ENCODE measurements at regions not wholly inside any gene's neighbourhood (a gene's known extent, or its start where the extent isn't known, plus 50 kb on each side); places are given as distances from the start of the nearest gene placed in this dataset.

GRCh38 chr12:85369365-85370154 is 89.5 kb downstream of the ALX1 start:
- no peak for DNase-seq (ENCODE audit: extremely low read depth, low read depth)
- TF ChIP-seq CTCF (IDR thresholded peaks at IDR 0.05; ENCODE audit: low read depth, low read length): no peak

GRCh38 chr12:85373045-85373444 is 93.0 kb downstream of the ALX1 start:
- DNase-seq (ENCODE audit: extremely low read depth, low read depth): no peak
- TF ChIP-seq CTCF (IDR thresholded peaks at IDR 0.05; ENCODE audit: low read depth, low read length): no peak

- no peak for TF ChIP-seq CTCF (IDR thresholded peaks at IDR 0.05; ENCODE audit: low read depth, low read length)
- no peak for DNase-seq (ENCODE audit: extremely low read depth, low read depth)
Measured at GRCh38 chr12:85374981-85375380, 95.0 kb downstream of the ALX1 start.

GRCh38 chr12:85385406-85385805 is 105.4 kb downstream of the ALX1 start:
- no peak for DNase-seq (ENCODE audit: extremely low read depth, low read depth)
- no peak for TF ChIP-seq CTCF (IDR thresholded peaks at IDR 0.05; ENCODE audit: low read depth, low read length)

GRCh38 chr12:85390266-85390665 is 110.2 kb downstream of the ALX1 start:
- no peak for TF ChIP-seq CTCF (IDR thresholded peaks at IDR 0.05; ENCODE audit: low read depth, low read length)

GRCh38 chr12:85392508-85392907 is 112.5 kb downstream of the ALX1 start:
- DNase-seq (ENCODE audit: extremely low read depth, low read depth): no peak
- no peak for TF ChIP-seq CTCF (IDR thresholded peaks at IDR 0.05; ENCODE audit: low read depth, low read length)

More at GRCh38 chr12:85390266-85390665, 110.2 kb downstream of the ALX1 start:
- no peak for DNase-seq (ENCODE audit: extremely low read depth, low read depth)

GRCh38 chr12:85393606-85394005 is 113.6 kb downstream of the ALX1 start:
- DNase-seq (ENCODE audit: extremely low read depth, low read depth): no peak
- TF ChIP-seq CTCF (IDR thresholded peaks at IDR 0.05; ENCODE audit: low read depth, low read length): no peak
